ENCODE measurements at regions not wholly inside any gene's neighbourhood (a gene's known extent, or its start where the extent isn't known, plus 50 kb on each side); places are given as distances from the start of the nearest gene placed in this dataset.
"Not testable (repeated sequence)": the region's sequence is repeated elsewhere in the genome, so short reads cannot be mapped to it uniquely, and the experiment has no call there.

- not testable (repeated sequence) for DNase-seq
These were observed 128.6 kb downstream of the ACTR3 start for GRCh38 chr2:114018464-114018863.

DNA sequence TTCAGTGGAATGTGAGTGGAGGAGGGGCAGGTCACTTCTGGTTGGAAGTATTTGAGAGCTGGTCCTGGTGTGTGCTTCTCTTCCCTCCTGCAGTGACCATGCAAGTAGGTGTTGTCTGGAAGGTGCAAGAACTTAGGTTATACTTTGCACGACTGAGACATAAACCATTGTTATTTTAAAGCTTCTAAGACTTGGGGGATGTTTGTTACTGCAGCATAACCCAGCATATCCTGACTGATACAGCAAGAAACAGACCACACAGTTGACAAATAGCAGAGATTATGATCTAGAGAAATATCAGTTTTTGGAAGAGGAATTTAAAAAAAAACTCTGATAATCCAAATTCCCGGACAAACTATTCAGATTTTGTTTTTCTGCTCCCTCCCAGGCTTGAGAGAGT lies 130.8 kb downstream of the ACTR3 start:
- DNase-seq, result no peak

- peak; percentile 72 for DNase-seq
These were observed 132.6 kb downstream of the ACTR3 start for GRCh38 chr2:114022360-114023085.

DNA sequence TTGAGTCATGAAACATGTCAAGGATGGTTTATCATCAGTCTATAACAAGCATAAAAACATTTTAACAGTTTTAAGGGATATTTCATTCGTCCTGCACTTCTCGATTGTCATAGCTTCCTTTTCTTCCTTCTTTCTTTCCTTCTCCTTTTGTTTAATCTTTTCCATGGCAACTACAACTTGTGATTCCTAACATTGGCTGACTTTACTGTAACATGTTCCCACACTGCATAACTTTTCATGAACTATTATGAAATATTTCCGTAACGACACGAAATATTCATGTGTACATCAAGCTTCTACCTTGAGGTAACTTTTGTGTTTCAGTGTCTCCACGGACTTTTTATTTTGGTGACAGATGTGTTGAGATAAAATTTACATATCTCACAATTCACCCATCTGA lies 134.4 kb downstream of the ACTR3 start:
- no peak for DNase-seq

DNA sequence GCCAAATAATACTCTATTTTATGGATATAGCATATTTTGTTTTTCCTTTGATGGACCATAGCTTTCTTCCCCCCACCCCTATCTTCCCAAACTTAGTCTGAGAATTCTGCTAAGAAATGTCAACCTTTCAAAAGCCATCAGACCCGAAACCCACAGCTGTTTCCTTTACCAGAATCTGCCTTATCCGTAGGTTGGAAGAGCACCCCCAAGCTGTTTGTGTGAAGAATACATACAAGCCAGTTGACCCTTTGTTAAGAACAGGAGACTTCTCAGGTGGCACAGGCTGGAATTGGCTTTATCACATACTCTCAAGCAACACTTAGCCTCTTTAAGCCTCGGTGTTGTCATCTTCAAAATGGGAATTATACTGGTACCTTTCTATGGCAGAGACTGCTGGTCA lies 135.1 kb downstream of the ACTR3 start:
- DNase-seq, result no peak

DNA sequence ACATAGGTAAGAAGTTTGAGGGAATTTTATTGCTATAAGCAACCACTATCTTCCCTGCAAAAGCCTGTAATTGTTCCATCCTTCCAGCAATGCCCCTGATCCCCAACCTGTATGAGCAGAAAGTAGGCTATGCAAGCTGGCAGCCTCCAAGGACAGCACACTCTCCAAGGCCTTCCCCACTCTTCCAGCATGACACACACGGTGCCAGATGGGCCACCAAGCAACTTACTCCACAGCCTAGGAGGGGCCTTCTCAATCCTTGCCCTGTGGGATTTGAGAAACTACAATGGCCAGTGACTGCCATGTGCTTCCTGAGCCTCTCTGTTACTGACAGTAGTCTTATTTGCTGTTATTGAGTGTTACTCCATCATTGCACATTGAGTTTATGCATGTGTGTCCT lies 137.5 kb downstream of the ACTR3 start:
- DNase-seq, result no peak

DNA sequence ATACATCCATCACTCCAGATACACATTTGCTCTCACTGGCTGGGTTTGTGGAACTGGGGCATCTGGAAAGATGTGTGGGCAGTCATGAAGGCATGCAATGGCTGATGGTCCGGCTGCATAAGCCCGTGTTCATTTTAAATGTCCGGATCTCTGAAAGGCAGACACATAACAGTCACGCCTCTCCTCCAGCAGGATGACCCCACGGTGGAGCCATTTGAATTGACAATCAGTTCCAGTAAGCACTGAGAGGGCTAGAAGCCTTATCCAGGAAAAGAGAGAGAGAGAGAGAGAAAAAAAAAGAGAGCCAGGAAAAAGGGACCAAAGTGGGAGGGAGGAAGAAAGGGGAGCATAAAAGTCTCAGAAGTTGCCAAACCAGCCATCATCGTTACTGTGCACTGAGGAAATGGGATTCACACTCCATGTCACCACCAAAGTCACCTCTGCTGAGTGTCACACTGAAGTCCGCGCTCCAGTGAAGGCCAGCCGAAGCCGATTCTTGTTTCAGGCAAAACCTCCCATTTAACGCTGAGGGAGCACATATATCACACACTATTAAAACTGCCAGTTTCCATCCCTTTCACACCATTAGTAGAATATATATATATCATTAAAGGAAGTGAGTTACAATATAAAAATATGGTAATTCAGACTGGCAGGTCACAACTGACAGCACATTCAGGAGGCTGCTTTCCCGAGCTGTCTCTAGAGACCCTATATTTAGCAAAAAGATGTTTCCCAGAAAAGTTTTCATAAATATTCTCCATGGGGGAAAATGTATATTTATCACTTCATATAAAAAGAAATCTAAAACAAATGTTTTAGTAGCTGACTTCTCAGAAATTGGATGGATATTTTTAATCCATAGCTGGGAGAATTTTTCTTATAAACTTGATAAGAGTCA lies 142.0 kb downstream of the ACTR3 start:
- no peak for DNase-seq

DNA sequence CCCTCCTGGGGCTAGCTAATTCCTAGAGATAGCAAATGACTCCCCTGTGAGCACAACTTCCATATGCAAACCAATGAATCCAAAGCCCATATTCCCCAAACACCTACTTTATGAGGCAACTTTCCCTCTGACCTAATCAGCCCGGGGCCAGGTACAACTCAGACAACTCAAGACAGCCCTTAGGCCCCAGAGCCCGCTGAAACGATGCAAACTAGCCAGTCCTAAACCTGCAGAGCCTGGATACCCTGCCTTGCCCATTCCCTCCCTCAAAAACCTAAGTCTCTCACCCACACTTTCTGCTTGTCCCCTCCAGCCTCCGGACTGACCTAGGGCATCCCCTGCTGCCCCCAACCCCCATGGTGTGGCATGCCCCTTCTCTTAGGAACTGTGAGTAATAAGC lies 142.8 kb downstream of the ACTR3 start:
- no peak for DNase-seq

DNA sequence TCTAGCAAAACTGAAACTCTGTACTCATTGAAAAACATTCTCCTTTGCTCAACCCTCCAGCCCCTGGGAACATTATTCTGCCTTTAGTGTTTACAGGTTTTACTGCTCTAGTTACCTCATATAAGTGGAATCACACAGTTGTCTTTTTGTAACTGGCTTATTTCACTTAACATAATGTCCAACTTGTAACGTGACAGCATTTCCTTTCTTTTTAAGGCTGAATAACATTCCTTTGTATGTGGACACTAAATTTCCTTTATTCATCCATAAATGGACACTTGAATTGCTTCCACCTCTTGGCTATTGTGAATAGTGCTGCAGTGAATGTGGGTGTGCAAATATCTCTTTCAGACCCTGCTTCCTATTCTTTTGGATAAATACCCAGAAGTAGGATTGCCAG lies 144.9 kb downstream of the ACTR3 start:
- no peak for DNase-seq

GRCh38 chr2:114038710-114039109 lies 148.8 kb downstream of the ACTR3 start:
- no peak for DNase-seq

GRCh38 chr2:114039677-114040076 lies 149.8 kb downstream of the ACTR3 start:
- no peak for DNase-seq

DNA sequence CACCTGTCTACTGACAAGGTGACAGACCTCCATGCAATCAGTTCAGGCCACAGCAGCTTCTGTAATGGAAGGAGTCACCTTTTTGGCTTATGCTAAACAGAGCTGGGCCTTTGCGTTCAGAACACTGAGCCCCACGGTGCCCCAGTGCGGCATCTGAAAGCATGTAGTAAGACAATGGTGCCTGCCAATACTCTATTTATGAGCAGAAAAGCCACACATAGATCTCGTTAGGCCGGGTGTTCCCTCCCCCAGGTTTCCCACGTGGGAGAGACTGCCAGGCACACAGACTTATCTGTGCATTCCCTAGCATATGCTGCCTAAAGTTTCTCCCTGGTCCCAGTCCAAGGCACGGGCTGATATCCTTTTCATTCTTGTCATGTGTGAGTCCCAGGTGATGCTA lies 150.9 kb downstream of the ACTR3 start:
- no peak for DNase-seq

DNA sequence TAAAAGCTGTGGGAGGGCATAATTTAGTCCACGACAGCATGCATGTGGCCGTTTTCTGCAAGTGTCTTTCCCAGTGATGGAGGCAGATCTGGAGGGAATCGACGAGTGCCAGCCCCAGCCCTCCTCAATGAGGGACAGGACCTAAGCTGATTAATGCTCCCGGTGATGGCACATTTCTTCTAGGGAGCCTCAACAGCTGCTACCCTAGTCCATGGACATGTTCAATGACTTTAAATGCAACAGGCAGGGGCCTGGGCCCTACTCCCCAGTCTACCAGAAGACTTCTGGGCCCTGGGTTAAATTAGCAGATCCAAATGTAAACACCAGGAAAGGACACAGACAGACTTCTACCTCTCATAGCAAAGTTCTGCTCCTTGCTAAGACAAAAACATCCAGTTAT lies 155.1 kb downstream of the ACTR3 start:
- DNase-seq, result no peak

- no peak for DNase-seq
These were observed 156.5 kb downstream of the ACTR3 start for GRCh38 chr2:114046373-114046772.

- DNase-seq, result no peak
These were observed 157.1 kb downstream of the ACTR3 start for GRCh38 chr2:114046866-114047435.

GRCh38 chr2:114049280-114049679 lies 159.4 kb downstream of the ACTR3 start:
- DNase-seq, result no peak

DNA sequence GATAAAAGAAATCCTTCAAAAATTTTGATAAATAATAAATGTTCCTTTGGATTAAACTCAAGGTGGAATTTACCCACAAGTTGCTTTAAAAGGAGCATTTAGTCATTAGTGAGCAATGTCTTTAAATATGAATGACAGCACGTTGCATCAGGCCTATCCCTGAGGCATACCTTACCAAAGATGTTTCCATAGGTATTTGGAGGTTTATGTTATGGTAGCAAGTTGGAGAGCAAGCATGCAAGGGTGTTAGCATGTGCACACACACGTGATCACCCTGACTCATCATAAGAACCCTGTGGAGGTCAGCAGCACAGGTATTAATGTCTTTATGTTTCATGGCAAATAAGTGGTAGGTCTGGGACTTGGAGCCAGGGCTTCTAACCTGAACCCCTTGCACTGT lies 159.9 kb downstream of the ACTR3 start:
- DNase-seq, result no peak

DNA sequence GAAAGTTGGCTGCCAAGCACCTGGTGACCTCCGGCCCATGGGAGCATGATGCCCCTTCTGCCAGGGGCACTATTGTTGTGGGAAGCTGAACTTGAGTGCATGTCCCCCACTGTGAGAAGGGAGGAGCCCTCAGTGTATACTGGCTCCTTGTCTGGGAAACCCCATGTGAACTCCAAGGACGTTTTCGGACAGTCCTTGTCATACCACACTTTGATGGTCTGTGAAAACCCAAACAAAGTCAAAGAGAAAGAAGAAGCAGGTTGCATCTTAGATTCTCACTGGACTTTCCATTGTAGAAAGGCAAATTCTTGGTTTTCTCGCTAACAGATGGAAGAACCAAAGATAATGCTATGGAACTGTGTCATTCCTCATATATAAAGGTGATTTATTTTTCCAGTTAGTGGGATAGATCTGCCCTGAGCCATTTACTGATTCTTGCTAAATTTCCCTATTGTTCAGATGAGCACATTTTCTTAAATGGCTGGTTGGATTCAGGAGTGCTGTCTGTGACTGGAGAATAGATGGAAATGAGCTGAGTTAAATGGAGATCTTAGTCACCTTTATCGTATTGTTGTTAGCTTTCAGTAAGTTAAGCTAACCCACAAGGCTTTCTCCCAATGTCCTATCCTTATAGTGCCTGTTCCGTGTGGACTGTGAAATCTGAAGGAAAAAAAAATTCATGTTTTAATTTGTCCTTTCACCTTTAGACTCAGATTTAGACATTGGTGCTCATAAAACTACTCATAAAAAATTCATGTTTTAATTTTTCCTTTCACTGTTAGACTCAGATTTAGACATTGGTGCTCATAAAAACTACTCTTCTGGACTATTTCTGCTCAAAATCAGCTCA lies 166.6 kb downstream of the ACTR3 start:
- no peak for DNase-seq

DNA sequence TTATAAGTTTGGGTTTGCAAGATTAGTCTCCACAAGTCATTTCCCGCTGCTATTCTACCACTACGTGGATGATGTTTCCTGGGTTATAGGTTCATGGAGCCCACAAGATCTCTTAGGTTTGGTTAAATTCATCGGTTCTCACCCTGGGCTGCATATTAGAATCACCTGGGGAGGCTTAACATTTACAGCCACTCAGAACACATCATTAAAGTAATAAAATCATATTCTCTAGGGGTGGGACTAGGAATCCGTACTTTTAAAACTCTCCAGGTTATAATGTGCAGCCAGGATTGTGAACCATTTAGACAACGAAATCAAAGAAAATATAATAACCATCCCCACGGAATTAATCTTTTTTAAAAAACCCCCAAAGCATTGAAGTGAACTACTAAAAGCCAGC lies 167.7 kb downstream of the ACTR3 start:
- no peak for DNase-seq

- DNase-seq, result no peak
These were observed 171.7 kb downstream of the ACTR3 start for GRCh38 chr2:114061566-114062098.

- DNase-seq, result no peak
These were observed 173.5 kb downstream of the ACTR3 start for GRCh38 chr2:114063346-114063745.

- no peak for DNase-seq
These were observed 175.8 kb downstream of the ACTR3 start for GRCh38 chr2:114065731-114066130.

All from NCI-H226 (cell line).